GM12864 (cell line): ENCODE measurements at regions not wholly inside any gene's neighbourhood (a gene's known extent, or its start where the extent isn't known, plus 50 kb on each side); places are given as distances from the start of the nearest gene placed in this dataset.

Source experiments
- DNase-seq: peaks from one replicate; pipeline ENCODE4 v3.0.0-alpha.2; 2011; ENCODE audit warnings: low read depth
- H3K4me3 ChIP-seq: 2 replicates; pipeline ENCODE4 v1.5.1; 2011; ENCODE audit warnings: mild to moderate bottlenecking, low read depth, low read length, control low read depth
- CTCF ChIP-seq: IDR thresholded peaks from 2 replicates; pipeline ENCODE4 v1.5.1; 2011; ENCODE audit warnings: low read depth, mild to moderate bottlenecking, moderate library complexity, low read length, control low read depth, inconsistent platforms; ENCODE audit errors: missing control alignments

GRCh38 chr20:60820149-60820548, 431.9 kb upstream of the CDH4 start:
- DNase-seq = no peak
- TF ChIP-seq CTCF = no peak

GRCh38 chr20:60820918-60821317, 431.1 kb upstream of the CDH4 start:
- DNase-seq = no peak
- no peak for TF ChIP-seq CTCF
- H3K4me3 ChIP-seq = no peak overlapping the region

More at GRCh38 chr20:60820149-60820548, 431.9 kb upstream of the CDH4 start:
- H3K4me3 ChIP-seq = no peak overlapping the region

GRCh38 chr20:60822699-60823607, 429.1 kb upstream of the CDH4 start:
- no peak overlapping the region for H3K4me3 ChIP-seq
- no peak for TF ChIP-seq CTCF
- DNase-seq = no peak

GRCh38 chr20:60835876-60836275, 416.2 kb upstream of the CDH4 start:
- H3K4me3 ChIP-seq = no peak overlapping the region
- TF ChIP-seq CTCF = no peak
- no peak for DNase-seq

GRCh38 chr20:60837173-60837770, 414.8 kb upstream of the CDH4 start:
- DNase-seq = no peak
- TF ChIP-seq CTCF = no peak
- H3K4me3 ChIP-seq = no peak overlapping the region

- DNase-seq = no peak
- no peak for TF ChIP-seq CTCF
- no peak overlapping the region for H3K4me3 ChIP-seq
Measured at GRCh38 chr20:60838297-60838696, 413.8 kb upstream of the CDH4 start.

- TF ChIP-seq CTCF = no peak
Measured at GRCh38 chr20:60840971-60841370, 411.1 kb upstream of the CDH4 start.

More at GRCh38 chr20:60840971-60841370, 411.1 kb upstream of the CDH4 start:
- no peak overlapping the region for H3K4me3 ChIP-seq
- DNase-seq = no peak
